ENCODE measurements at regions not wholly inside any gene's neighbourhood (a gene's known extent, or its start where the extent isn't known, plus 50 kb on each side); places are given as distances from the start of the nearest gene placed in this dataset.

DNA sequence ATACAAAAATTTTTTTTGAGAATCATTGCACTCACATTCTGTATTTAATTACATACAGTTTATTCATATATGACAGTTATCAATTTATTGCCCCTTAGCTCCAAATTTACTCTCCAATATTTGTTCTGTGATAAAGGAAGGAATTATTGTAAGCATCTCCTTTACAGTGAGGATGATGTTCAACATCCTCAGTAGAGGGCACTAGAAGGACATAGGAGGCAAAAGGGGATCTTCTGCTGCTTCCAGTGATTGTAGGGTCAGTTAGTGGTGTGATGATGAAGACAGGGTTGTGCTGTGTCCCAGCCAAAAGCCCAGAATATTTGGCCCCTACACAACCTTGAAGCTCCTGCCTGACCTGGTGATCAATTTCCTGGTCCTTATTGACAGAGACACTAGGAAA lies 89.9 kb upstream of the DCBLD2 start:
- TF ChIP-seq CTCF (IDR thresholded peaks at IDR 0.05), result no peak
- no peak for TF ChIP-seq POLR2A (IDR thresholded peaks at IDR 0.05)
